ENCODE measurements at regions not wholly inside any gene's neighbourhood (a gene's known extent, or its start where the extent isn't known, plus 50 kb on each side); places are given as distances from the start of the nearest gene placed in this dataset.

DNA sequence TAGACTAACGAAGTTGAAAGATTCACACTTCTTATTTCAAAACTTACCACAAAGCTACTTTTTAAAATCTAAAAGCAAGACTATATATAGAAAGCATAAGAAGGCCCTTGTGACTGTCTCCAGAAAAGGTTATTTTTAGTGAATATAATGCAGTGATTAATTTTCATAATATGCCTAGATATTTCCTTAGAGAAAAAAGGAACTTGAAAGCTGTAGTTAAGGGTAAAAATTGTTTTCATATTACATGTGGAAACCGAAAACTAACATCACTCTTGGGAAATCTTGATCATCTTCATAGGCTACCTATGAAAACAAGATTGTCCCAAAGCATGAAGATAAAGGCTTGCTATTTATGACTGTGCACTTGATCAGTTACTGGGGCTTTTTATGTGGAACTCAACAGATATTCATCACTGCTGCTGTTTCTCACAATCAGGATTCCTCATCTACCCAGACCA, 223.2 kb downstream of the SH2D4B start (continued):
- no peak for TF ChIP-seq ZBTB33 (IDR thresholded peaks at IDR 0.05)

GRCh38 chr10:80767963-80768362, 230.3 kb downstream of the SH2D4B start:
- ChIA-PET CTCF (interaction anchor here (0.9 kb wide), 1 partner anchor 64 kb away, joined by 3 read pairs; no protein-coding TSS in a partner anchor), RAD21 (ENCODE audit: unreplicated experiment) (no interaction called here), SMC1A (ENCODE audit: uncharacterized antibody, unreplicated experiment) (no interaction called here), POLR2A (no interaction called here)
- BruUV-seq (replicated peaks) = no TSS peak
- no peak overlapping the region for H3K27ac ChIP-seq (ENCODE audit: control insufficient read depth, insufficient read depth)
- no peak overlapping the region for H3K4me2 ChIP-seq (ENCODE audit: control insufficient read depth, insufficient read depth)
- no peak overlapping the region for H3K9ac ChIP-seq (ENCODE audit: control insufficient read depth, insufficient read depth, low read length)
- no peaks in the 10 kb centered on the region for H3K36me3 ChIP-seq (ENCODE audit: control insufficient read depth in 2 of 2, insufficient read depth in 2 of 2, low read length in 1 of 2)
- no peaks in the 10 kb centered on the region for H3K79me2 ChIP-seq (ENCODE audit: control insufficient read depth, insufficient read depth, low read length)
- ATAC-seq (no peak), DNase-seq (ENCODE audit: low read depth, low spot score) (no peak), FAIRE-seq (no peak)
- TF ChIP-seq SUPT20H (IDR thresholded peaks at IDR 0.05; ENCODE audit: borderline replicate concordance, control insufficient read depth, low read depth, low read length) (no peak), NRF1 (conservative IDR thresholded peaks at IDR 0.05; ENCODE audit: low read depth, low read length) (no peak), USF2 (IDR thresholded peaks at IDR 0.05; ENCODE audit: borderline replicate concordance, low read depth, low read length) (no peak), POLR2A (IDR thresholded peaks at IDR 0.05; ENCODE audit: low read depth, low read length) (no peak), NKRF (conservative IDR thresholded peaks at IDR 0.05) (no peak), KAT2A (conservative IDR thresholded peaks at IDR 0.05; ENCODE audit: control insufficient read depth, low read depth, low read length) (no peak), SMAD5 (IDR thresholded peaks at IDR 0.05; ENCODE audit: low read depth) (no peak), MXI1 (IDR thresholded peaks at IDR 0.05; ENCODE audit: low read depth, low read length) (no peak), CREM (IDR thresholded peaks at IDR 0.05; ENCODE audit: low read depth) (no peak)
- WGBS (ENCODE audit: insufficient coverage, insufficient replicate concordance, low lambda C conversion rate, missing lambda C conversion rate) = 4% methylated on average over 1 of the region's 1 CpG
- in situ Hi-C loops (cut with MboI) = no loop called here
- H3K9me3 ChIP-seq (replicated peaks; ENCODE audit: control insufficient read depth, insufficient read depth, low read length) = no peaks in the 10 kb centered on the region
- intact Hi-C loops (cut with micrococcal nuclease; ENCODE audit: unreplicated experiment) = no loop called here
- no peak overlapping the region for H2AFZ ChIP-seq (ENCODE audit: control insufficient read depth, low read depth, low read length)
- H3K4me1 ChIP-seq (ENCODE audit: control insufficient read depth, insufficient read depth, low read length) = no peaks in the 10 kb centered on the region
- H4K20me1 ChIP-seq (ENCODE audit: control insufficient read depth, insufficient read depth) = no peaks in the 10 kb centered on the region
- no peak overlapping the region for H3K4me3 ChIP-seq
- H3K27me3 ChIP-seq (replicated peaks in 1 of 2; ENCODE audit: control insufficient read depth in 2 of 2, insufficient read depth in 2 of 2, low read length in 1 of 2) = no peaks in the 10 kb centered on the region; a peak in 2 of 4 replicates
